H1 (cell line): ENCODE measurements at regions not wholly inside any gene's neighbourhood (a gene's known extent, or its start where the extent isn't known, plus 50 kb on each side); places are given as distances from the start of the nearest gene placed in this dataset.

Experiments
- CTCF ChIA-PET: fragments of 300-600 bp; sonication (Branson Sonifier 250); formaldehyde crosslinking; loops from one replicate; lab custom pipeline; 2021; ENCODE audit not compliant: partially characterized antibody; lab: Charles Lee
- POLR2A ChIA-PET: fragments of 300-600 bp; sonication (Branson Sonifier 250); formaldehyde crosslinking; loops from one replicate; lab custom pipeline; 2021; ENCODE audit warnings: inconsistent platforms; ENCODE audit not compliant: partially characterized antibody; lab: Charles Lee
- DNase-seq, 2 experiments: peaks; one replicate each; pipeline versions ENCODE4 v3.0.0 to v3.0.0-alpha.2; 2010 to 2022; ENCODE audit warnings: low spot score in 2 of 2, low read depth in 1 of 2, mixed read lengths in 1 of 2
- FAIRE-seq: peaks from 2 replicates; lab custom pipeline; 2011; peaks lifted over from hg19 to GRCh38; lab: Jason Lieb, UNC
- H2AFZ ChIP-seq: 2 replicates; pipeline ENCODE4 v1.8.1; 2012; ENCODE audit warnings: low read length, inconsistent platforms
- H2AK5ac ChIP-seq: 2 replicates; pipeline ENCODE4 v1.6.1; 2013; ENCODE audit warnings: low read depth, low read length
- H2BK120ac ChIP-seq: replicated peaks from 2 replicates; pipeline ENCODE3; 2013; ENCODE audit warnings: low read depth, low read length, inconsistent platforms
- H2BK12ac ChIP-seq: 2 replicates; pipeline ENCODE4 v1.6.1; 2013; ENCODE audit warnings: low read depth, low read length
- H2BK15ac ChIP-seq: 2 replicates; pipeline ENCODE4 v1.6.1; 2013; ENCODE audit warnings: low read length
- H2BK20ac ChIP-seq: 2 replicates; pipeline ENCODE4 v1.6.1; 2013; ENCODE audit warnings: low read length
- H2BK5ac ChIP-seq: 2 replicates; pipeline ENCODE4 v1.6.1; 2013; ENCODE audit warnings: low read depth, low read length
- H3K14ac ChIP-seq: 2 replicates; pipeline ENCODE4 v1.6.1; 2013; ENCODE audit warnings: inconsistent platforms; ENCODE audit not compliant: insufficient read length
- H3K18ac ChIP-seq: 2 replicates; pipeline ENCODE4 v1.6.1; 2013; ENCODE audit warnings: low read length; ENCODE audit errors: extremely low read depth
- H3K23ac ChIP-seq: 2 replicates; pipeline ENCODE4 v1.6.1; 2013; ENCODE audit warnings: inconsistent platforms; ENCODE audit not compliant: insufficient read length
- H3K23me2 ChIP-seq: 2 replicates; pipeline ENCODE4 v1.6.1; 2013; ENCODE audit warnings: low read depth, low read length
- H3K27ac ChIP-seq: 2 replicates; pipeline ENCODE4 v1.6.1; 2011; ENCODE audit warnings: low read depth, low read length, inconsistent platforms
- H3K27me3 ChIP-seq, 4 experiments: replicated peaks in 1 of 4; 1 replicate in 1 of 4; 2 replicates in 3 of 4; pipeline versions ENCODE4 v1.6.1 to v1.8.1; 2011 to 2013; ENCODE audit warnings: low read length in 3 of 4, mild to moderate bottlenecking in 3 of 4, inconsistent platforms in 2 of 4, mixed read lengths in 2 of 4, moderate library complexity in 1 of 4; ENCODE audit not compliant: control insufficient read depth in 3 of 4, insufficient read depth in 3 of 4; ENCODE audit errors: extremely low read depth in 1 of 4
- H3K36me3 ChIP-seq, 4 experiments: 2 replicates each; pipeline versions ENCODE4 v1.6.1 to v1.8.1; 2011 to 2013; ENCODE audit warnings: mild to moderate bottlenecking in 4 of 4, low read length in 3 of 4, moderate library complexity in 2 of 4, control low read depth in 1 of 4, inconsistent platforms in 1 of 4; ENCODE audit not compliant: insufficient read depth in 4 of 4, control insufficient read depth in 2 of 4
- H3K4ac ChIP-seq: replicated peaks from 2 replicates; pipeline ENCODE3; 2013; ENCODE audit warnings: low read length, low read depth, mixed read lengths, inconsistent platforms; ENCODE audit not compliant: insufficient read length
- H3K4me1 ChIP-seq, 4 experiments: replicated peaks in 1 of 4; 1 replicate in 1 of 4; 2 replicates in 3 of 4; pipeline versions ENCODE4 v1.6.1 to v1.8.1; 2011 to 2013; ENCODE audit warnings: low read length in 3 of 4, inconsistent platforms in 2 of 4, mixed read lengths in 1 of 4; ENCODE audit not compliant: insufficient read depth in 4 of 4, control insufficient read depth in 3 of 4
- H3K4me2 ChIP-seq, 2 experiments: 2 replicates each; pipeline versions ENCODE4 v1.6.1 to v1.8.1; 2011 to 2013; ENCODE audit warnings: low read depth in 2 of 2, low read length in 2 of 2, control low read depth in 1 of 2, inconsistent platforms in 1 of 2, mild to moderate bottlenecking in 1 of 2; ENCODE audit not compliant: insufficient read depth in 1 of 2
- H3K4me3 ChIP-seq, 4 experiments: fragments of 200-600, 300-600 bp in 1 of 4; sonication (generic), shearing (Covaris generic), sonication (Bioruptor Twin) in 1 of 4; 2 replicates each; pipeline versions ENCODE4 v1.5.1 to v1.8.1; 2011 to 2016; ENCODE audit warnings: low read length in 4 of 4, low read depth in 3 of 4, control low read depth in 2 of 4, inconsistent platforms in 2 of 4, mild to moderate bottlenecking in 2 of 4, mixed read lengths in 1 of 4, moderate library complexity in 1 of 4; ENCODE audit not compliant: insufficient read depth in 2 of 4; ENCODE audit errors: extremely low read depth in 1 of 4
- H3K56ac ChIP-seq: replicated peaks from 2 replicates; pipeline ENCODE3; 2013; ENCODE audit warnings: low read depth, mild to moderate bottlenecking, mixed read lengths, low read length, inconsistent platforms; ENCODE audit not compliant: insufficient read length
- H3K79me1 ChIP-seq: 2 replicates; pipeline ENCODE4 v1.6.1; 2013; ENCODE audit warnings: low read depth, low read length, control low read depth
- H3K79me2 ChIP-seq, 2 experiments: 2 replicates each; pipeline versions ENCODE4 v1.6.1 to v1.8.1; 2012 to 2013; ENCODE audit warnings: low read length in 2 of 2, mild to moderate bottlenecking in 2 of 2, inconsistent platforms in 1 of 2; ENCODE audit not compliant: insufficient read depth in 2 of 2, control insufficient read depth in 1 of 2
- H3K9ac ChIP-seq, 4 experiments: replicated peaks in 1 of 4; 1 replicate in 1 of 4; 2 replicates in 3 of 4; pipeline versions ENCODE4 v1.6.1 to v1.8.1; 2011 to 2013; ENCODE audit warnings: low read depth in 3 of 4, low read length in 3 of 4, control low read depth in 2 of 4, mild to moderate bottlenecking in 2 of 4, moderate library complexity in 2 of 4, inconsistent platforms in 1 of 4; ENCODE audit errors: extremely low read depth in 1 of 4
- H3K9me3 ChIP-seq, 2 experiments: 2 replicates each; pipeline versions ENCODE4 v1.6.1 to v1.8.1; 2012 to 2013; ENCODE audit warnings: mild to moderate bottlenecking in 2 of 2, moderate library complexity in 2 of 2, control low read depth in 1 of 2, inconsistent platforms in 1 of 2, low read depth in 1 of 2, low read length in 1 of 2, mixed read lengths in 1 of 2; ENCODE audit not compliant: insufficient read depth in 2 of 2
- H4K20me1 ChIP-seq, 2 experiments: replicated peaks in 1 of 2; 2 replicates each; pipeline versions ENCODE3 to v1.8.1; 2011 to 2013; ENCODE audit warnings: inconsistent platforms in 2 of 2, low read length in 2 of 2, mild to moderate bottlenecking in 1 of 2; ENCODE audit not compliant: insufficient read depth in 2 of 2, control insufficient read depth in 1 of 2
- H4K5ac ChIP-seq: 2 replicates; pipeline ENCODE4 v1.6.1; 2013; ENCODE audit warnings: low read length, low read depth, mixed read lengths, inconsistent platforms; ENCODE audit not compliant: insufficient read length
- H4K8ac ChIP-seq: 2 replicates; pipeline ENCODE4 v1.8.0; 2013; ENCODE audit warnings: mild to moderate bottlenecking, moderate library complexity, low read length, inconsistent platforms; ENCODE audit not compliant: insufficient read depth; ENCODE audit errors: extremely low read depth
- H4K91ac ChIP-seq: replicated peaks from 2 replicates; pipeline ENCODE3; 2013; ENCODE audit warnings: low read length, mixed read lengths, inconsistent platforms; ENCODE audit not compliant: insufficient read length
- BCL11A ChIP-seq, 2 experiments: IDR thresholded peaks; one replicate each; pipeline ENCODE4 v1.6.1; 2011; ENCODE audit warnings: low read depth in 2 of 2, low read length in 2 of 2, mild to moderate bottlenecking in 2 of 2
- CBX5 ChIP-seq: fragments of 300-800, 300-1000 bp; sonication (generic); IDR thresholded peaks from 2 replicates; pipeline ENCODE4 v1.7.1; 2016; ENCODE audit warnings: antibody characterized with exemption, low read length, low read depth
- CBX8 ChIP-seq: fragments of 300-800, 300-1000 bp; sonication (generic); IDR thresholded peaks from 2 replicates; pipeline ENCODE4 v1.7.1; 2016; ENCODE audit warnings: low read depth, low read length, borderline replicate concordance
- EGR1 ChIP-seq: IDR thresholded peaks from 2 replicates; pipeline ENCODE4 v1.6.1; 2011; ENCODE audit warnings: low read depth, low read length, borderline replicate concordance
- EP300 ChIP-seq, 2 experiments: IDR thresholded peaks; 1 replicate in 1 of 2; 2 replicates in 1 of 2; pipeline ENCODE4 v1.6.1; 2011 to 2012; ENCODE audit warnings: low read depth in 2 of 2, low read length in 2 of 2, mild to moderate bottlenecking in 2 of 2, borderline replicate concordance in 1 of 2, inconsistent platforms in 1 of 2, moderate library complexity in 1 of 2
- GTF2F1 ChIP-seq: IDR thresholded peaks from 2 replicates; pipeline ENCODE4 v1.6.1; 2012; ENCODE audit warnings: low read depth, low read length, improper control_type of control experiment, borderline replicate concordance
- JUN ChIP-seq: IDR thresholded peaks from 2 replicates; pipeline ENCODE4 v1.6.1; 2011; ENCODE audit warnings: low read depth, mild to moderate bottlenecking, improper control_type of control experiment, low read length
- MAX ChIP-seq: IDR thresholded peaks from 2 replicates; pipeline ENCODE4 v1.6.1; 2012; ENCODE audit warnings: inconsistent platforms
- NANOG ChIP-seq: IDR thresholded peaks from 2 replicates; pipeline ENCODE4 v1.6.1; 2011; ENCODE audit warnings: low read length, low read depth, mild to moderate bottlenecking, inconsistent platforms; ENCODE audit not compliant: insufficient read depth, poor library complexity, severe bottlenecking
- RXRA ChIP-seq: IDR thresholded peaks from 2 replicates; pipeline ENCODE4 v1.6.1; 2011; ENCODE audit warnings: low read depth, mild to moderate bottlenecking, low read length, moderate library complexity; ENCODE audit not compliant: insufficient read depth
- SIX5 ChIP-seq: IDR thresholded peaks from 2 replicates; pipeline ENCODE4 v1.6.1; 2011; ENCODE audit warnings: mild to moderate bottlenecking, low read depth, low read length
- TBP ChIP-seq: IDR thresholded peaks from 2 replicates; pipeline ENCODE4 v1.6.1; 2011; ENCODE audit warnings: low read depth, low read length, improper control_type of control experiment
- TEAD4 ChIP-seq: IDR thresholded peaks from 2 replicates; pipeline ENCODE4 v1.6.1; 2012; ENCODE audit warnings: low read depth, low read length, inconsistent platforms, mixed read lengths

- Histone ChIP-seq H2BK15ac (no peak overlapping the region), H3K79me1 (no peaks in the 10 kb centered on the region), H2AK5ac (no peak overlapping the region), H2BK5ac (no peak overlapping the region), H4K20me1 (no peaks in the 10 kb centered on the region), H4K5ac (no peak overlapping the region), H4K91ac (no peak overlapping the region), H3K79me2 (no peaks in the 10 kb centered on the region), H3K14ac (no peak overlapping the region), H3K4me3 (no peak overlapping the region), H3K27ac (no peak overlapping the region), H3K4me1 (no peaks in the 10 kb centered on the region), H2BK120ac (no peak overlapping the region), H3K23me2 (no peaks in the 10 kb centered on the region), H3K36me3 (no peaks in the 10 kb centered on the region), H3K56ac (no peak overlapping the region), H2AFZ (no peak overlapping the region), H3K4me2 (no peak overlapping the region), H3K9me3 (no peaks in the 10 kb centered on the region), H3K23ac (no peak overlapping the region), H3K18ac (no peak overlapping the region), H3K9ac (no peak overlapping the region), H2BK12ac (no peak overlapping the region), H3K4ac (no peak overlapping the region), H3K27me3 (no peaks in the 10 kb centered on the region), H4K8ac (no peak overlapping the region), H2BK20ac (no peak overlapping the region)
- FAIRE-seq (no peak), DNase-seq (no peak)
- ChIA-PET POLR2A (no interaction called here), CTCF (no interaction called here)
- TF ChIP-seq MAX (no peak), EGR1 (no peak), JUN (no peak), RXRA (no peak), BCL11A (IDR thresholded peaks at IDR 0.05; ENCODE audit: low read depth in 2 of 2, low read length in 2 of 2) (no peak), TBP (no peak), NANOG (no peak), SIX5 (no peak), TEAD4 (no peak), CBX8 (no peak), EP300 (IDR thresholded peaks at IDR 0.05; ENCODE audit: borderline replicate concordance in 1 of 2, low read depth in 2 of 2, low read length in 2 of 2) (no peak), GTF2F1 (no peak), CBX5 (no peak)
These were observed 66.4 kb upstream of the TLL1 start for GRCh38 chr4:165806613-165807012.
